DND-41 (cell line): ENCODE measurements at regions not wholly inside any gene's neighbourhood (a gene's known extent, or its start where the extent isn't known, plus 50 kb on each side); places are given as distances from the start of the nearest gene placed in this dataset.

ENCODE experiments used
- CTCF ChIP-seq: IDR thresholded peaks from 2 replicates; pipeline ENCODE4 v1.5.1; 2012; ENCODE audit warnings: borderline replicate concordance, low read length, moderate library complexity, mild to moderate bottlenecking; ENCODE audit not compliant: poor library complexity, severe bottlenecking; ENCODE audit errors: extremely low read depth
- EZH2 ChIP-seq: IDR thresholded peaks from 3 replicates; pipeline ENCODE4 v1.6.1; 2012; ENCODE audit warnings: borderline replicate concordance, low read depth, mild to moderate bottlenecking, moderate library complexity, low read length, inconsistent platforms; ENCODE audit not compliant: severe bottlenecking

GRCh38 chr17:77646046-77646430 lies 312.5 kb upstream of the TNRC6C start:
- TF ChIP-seq CTCF (no peak), EZH2 (no peak)
